ENCODE measurements at regions not wholly inside any gene's neighbourhood (a gene's known extent, or its start where the extent isn't known, plus 50 kb on each side); places are given as distances from the start of the nearest gene placed in this dataset.

DNA sequence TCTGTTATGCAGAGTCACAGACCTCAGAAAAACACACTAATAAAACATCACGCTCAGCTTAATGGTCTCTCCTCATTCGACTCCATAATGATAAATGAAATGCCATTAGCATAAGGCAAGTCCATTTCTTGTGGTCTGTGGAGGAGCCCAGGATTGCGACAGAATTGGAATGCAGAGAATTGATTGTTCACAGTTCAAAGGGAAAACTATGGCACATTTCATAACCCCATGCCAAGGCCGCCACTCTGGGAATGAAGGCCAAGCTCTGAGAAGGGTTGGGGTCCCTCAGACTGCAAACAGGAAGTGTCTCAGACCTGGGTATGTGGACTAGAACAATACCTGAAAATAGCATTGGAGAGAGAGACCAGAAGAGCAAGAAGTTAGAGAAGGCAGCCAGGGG lies 398.9 kb downstream of the ADRA2A start:
- Histone ChIP-seq H2BK12ac (ENCODE audit: low read depth, low read length) (no peak overlapping the region), H4K91ac (replicated peaks; ENCODE audit: insufficient read length, low read length) (no peak overlapping the region), H2BK5ac (ENCODE audit: low read depth, low read length) (no peak overlapping the region), H3K23me2 (ENCODE audit: low read depth, low read length) (no peaks in the 10 kb centered on the region), H3K4ac (replicated peaks; ENCODE audit: insufficient read length, low read depth, low read length) (no peak overlapping the region), H3K27ac (ENCODE audit: low read depth, low read length) (no peak overlapping the region), H3K79me1 (ENCODE audit: low read depth, low read length) (no peaks in the 10 kb centered on the region), H3K79me2 (ENCODE audit: control insufficient read depth in 1 of 2, insufficient read depth in 2 of 2, low read length in 2 of 2) (no peaks in the 10 kb centered on the region), H3K4me1 (replicated peaks in 1 of 4; ENCODE audit: control insufficient read depth in 3 of 4, insufficient read depth in 4 of 4, low read length in 3 of 4) (no peaks in the 10 kb centered on the region), H3K36me3 (ENCODE audit: control insufficient read depth in 2 of 4, insufficient read depth in 4 of 4, low read length in 3 of 4) (no peaks in the 10 kb centered on the region; a peak in 2 of 8 replicates), H3K4me3 (ENCODE audit: extremely low read depth in 1 of 4, insufficient read depth in 2 of 4, low read depth in 3 of 4, low read length in 4 of 4) (no peak overlapping the region), H2BK20ac (ENCODE audit: low read length) (no peak overlapping the region), H3K23ac (ENCODE audit: insufficient read length) (no peak overlapping the region), H3K14ac (ENCODE audit: insufficient read length) (no peak overlapping the region), H3K4me2 (ENCODE audit: insufficient read depth in 1 of 2, low read depth in 2 of 2, low read length in 2 of 2) (no peak overlapping the region), H2BK120ac (replicated peaks; ENCODE audit: low read depth, low read length) (no peak overlapping the region), H2AK5ac (ENCODE audit: low read depth, low read length) (no peak overlapping the region), H3K9me3 (ENCODE audit: insufficient read depth in 2 of 2, low read depth in 1 of 2, low read length in 1 of 2) (no peaks in the 10 kb centered on the region), H3K9ac (replicated peaks in 1 of 4; ENCODE audit: extremely low read depth in 1 of 4, low read depth in 3 of 4, low read length in 3 of 4) (no peak overlapping the region), H3K18ac (ENCODE audit: extremely low read depth, low read length) (no peak overlapping the region), H4K20me1 (replicated peaks in 1 of 2; ENCODE audit: control insufficient read depth in 1 of 2, insufficient read depth in 2 of 2, low read length in 2 of 2) (no peaks in the 10 kb centered on the region), H4K5ac (ENCODE audit: insufficient read length, low read depth, low read length) (no peak overlapping the region), H2AFZ (ENCODE audit: low read length) (no peak overlapping the region), H4K8ac (ENCODE audit: extremely low read depth, insufficient read depth, low read length) (no peak overlapping the region), H3K27me3 (replicated peaks in 1 of 4; ENCODE audit: control insufficient read depth in 3 of 4, extremely low read depth in 1 of 4, insufficient read depth in 3 of 4, low read length in 3 of 4) (no peaks in the 10 kb centered on the region), H3K56ac (replicated peaks; ENCODE audit: insufficient read length, low read depth, low read length) (no peak overlapping the region), H2BK15ac (ENCODE audit: low read length) (no peak overlapping the region)
- ChIA-PET CTCF (ENCODE audit: partially characterized antibody) (interaction anchor here (2.0 kb wide), 1 partner anchor 123 kb away, joined by 6 read pairs; no protein-coding TSS in a partner anchor), POLR2A (ENCODE audit: partially characterized antibody) (no interaction called here)
- TF ChIP-seq JUN (IDR thresholded peaks at IDR 0.05; ENCODE audit: low read depth, low read length): no peak
- TF ChIP-seq GTF2F1 (IDR thresholded peaks at IDR 0.05; ENCODE audit: borderline replicate concordance, low read depth, low read length): no peak
- no peak for TF ChIP-seq JUND (IDR thresholded peaks at IDR 0.05; ENCODE audit: low read length)
- WGBS, 2 experiments (ENCODE audit: extremely low coverage in 1 of 2, insufficient coverage in 1 of 2, insufficient read length in 1 of 2, insufficient replicate concordance in 2 of 2, low coverage in 1 of 2, low lambda C conversion rate in 2 of 2, missing lambda C conversion rate in 1 of 2): 92% methylated on average over 4 of the region's 4 CpGs; no CpG with 5 or more reads in 1 of the 2 experiments
- FAIRE-seq: no peak
- DNase-seq (ENCODE audit: low read depth in 1 of 2, low spot score in 2 of 2): no peak

All from H1 (cell line).